Raji (cell line): ENCODE measurements at regions not wholly inside any gene's neighbourhood (a gene's known extent, or its start where the extent isn't known, plus 50 kb on each side); places are given as distances from the start of the nearest gene placed in this dataset.

ENCODE experiments used
- POLR2A ChIP-seq: IDR thresholded peaks from 2 replicates; pipeline ENCODE4 v1.6.1; 2011; ENCODE audit warnings: low read depth, low read length, control low read depth; ENCODE audit not compliant: insufficient read depth

- TF ChIP-seq POLR2A = no peak
Measured at GRCh38 chr13:73440296-73440895, 381.6 kb downstream of the KLF5 start.

- TF ChIP-seq POLR2A = no peak
Measured at GRCh38 chr13:73433890-73434289, 375.1 kb downstream of the KLF5 start.

GRCh38 chr13:73433458-73433857 lies 374.7 kb downstream of the KLF5 start:
- no peak for TF ChIP-seq POLR2A

- no peak for TF ChIP-seq POLR2A
Measured at GRCh38 chr13:73429701-73430100, 370.9 kb downstream of the KLF5 start.

GRCh38 chr13:73428706-73429105 lies 369.9 kb downstream of the KLF5 start:
- TF ChIP-seq POLR2A = no peak

GRCh38 chr13:73428137-73428536 lies 369.3 kb downstream of the KLF5 start:
- no peak for TF ChIP-seq POLR2A

- no peak for TF ChIP-seq POLR2A
Measured at GRCh38 chr13:73422973-73423372, 364.2 kb downstream of the KLF5 start.

- TF ChIP-seq POLR2A = no peak
Measured at GRCh38 chr13:73421310-73421912, 362.6 kb downstream of the KLF5 start.

- TF ChIP-seq POLR2A = no peak
Measured at GRCh38 chr13:73419186-73419585, 360.4 kb downstream of the KLF5 start.

GRCh38 chr13:73417012-73417615 lies 358.3 kb downstream of the KLF5 start:
- TF ChIP-seq POLR2A = no peak

- no peak for TF ChIP-seq POLR2A
Measured at GRCh38 chr13:73416093-73416492, 357.3 kb downstream of the KLF5 start.

GRCh38 chr13:73413656-73414055 lies 354.9 kb downstream of the KLF5 start:
- no peak for TF ChIP-seq POLR2A

GRCh38 chr13:73412933-73413332 lies 354.1 kb downstream of the KLF5 start:
- no peak for TF ChIP-seq POLR2A

GRCh38 chr13:73411067-73411809 lies 352.4 kb downstream of the KLF5 start:
- TF ChIP-seq POLR2A = no peak

- TF ChIP-seq POLR2A = no peak
Measured at GRCh38 chr13:73406454-73406853, 347.6 kb downstream of the KLF5 start.

GRCh38 chr13:73404581-73404980 lies 345.8 kb downstream of the KLF5 start:
- TF ChIP-seq POLR2A = no peak
